GM19463 (cell line): ENCODE measurements at regions not wholly inside any gene's neighbourhood (a gene's known extent, or its start where the extent isn't known, plus 50 kb on each side); places are given as distances from the start of the nearest gene placed in this dataset.

Source experiments
- ATAC-seq: cut with Tn5 transposase; IDR thresholded peaks from one replicate; pipeline ENCODE4 v1.9.1; 2021; ENCODE audit warnings: mild to moderate bottlenecking, moderate library complexity; ENCODE audit not compliant: unreplicated experiment

DNA sequence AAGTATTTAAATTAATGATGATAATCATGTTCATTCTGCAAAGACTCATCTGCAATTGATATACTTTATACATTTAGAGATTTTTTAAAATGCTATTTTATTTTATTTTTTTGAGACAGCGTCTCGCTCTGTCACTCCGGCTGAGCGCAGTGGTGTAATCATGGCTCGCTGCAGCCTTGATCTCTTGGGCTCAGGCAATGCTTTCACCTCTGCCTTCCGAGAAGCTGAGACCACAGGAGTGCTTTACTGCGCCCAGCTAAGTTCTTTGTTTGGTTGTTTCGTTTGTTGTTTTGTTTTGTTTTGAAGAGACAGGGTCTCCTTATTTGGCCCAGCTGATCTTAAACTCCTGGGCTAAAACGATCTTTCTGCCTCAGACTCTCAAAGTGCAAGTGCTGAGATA, 1541.0 kb downstream of the PCDH7 start:
- no peak for ATAC-seq

DNA sequence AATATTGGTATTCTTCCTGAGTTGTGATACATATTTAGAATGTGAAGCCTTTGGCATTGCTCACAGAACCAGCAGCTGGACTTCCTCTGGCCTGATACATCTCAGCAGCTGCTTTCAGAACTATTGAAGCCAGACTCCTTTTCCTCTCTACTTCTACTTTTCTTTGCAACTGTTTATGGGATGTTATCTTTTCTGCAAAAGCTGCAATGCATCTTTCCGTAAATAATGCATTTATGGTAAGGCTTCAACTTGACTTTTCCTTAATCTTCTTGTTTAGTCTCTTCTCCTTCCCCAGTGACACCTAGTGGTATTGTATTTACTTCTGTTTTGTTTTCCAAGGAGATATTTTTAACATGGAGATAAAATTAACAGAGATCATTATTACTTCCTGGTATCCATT, 1548.7 kb downstream of the PCDH7 start:
- no peak for ATAC-seq

DNA sequence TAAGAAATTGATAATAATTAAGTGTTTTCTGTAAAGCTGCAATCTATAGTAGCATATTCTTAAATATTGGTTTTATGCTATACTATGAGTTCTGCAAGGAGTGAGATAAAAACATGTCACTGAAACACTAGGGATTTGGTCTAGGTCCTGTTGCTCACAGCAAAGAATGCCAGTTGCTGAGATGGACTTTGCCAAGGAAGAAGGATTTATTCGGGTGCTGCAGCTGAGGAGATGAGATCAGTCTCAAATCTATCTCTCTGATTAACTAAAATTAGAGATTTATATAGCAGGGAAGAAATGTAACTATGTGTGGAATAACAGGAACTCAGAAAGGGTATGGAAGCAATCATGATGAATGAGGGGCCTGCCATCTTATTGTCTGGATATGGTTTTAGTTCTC, 1569.9 kb downstream of the PCDH7 start:
- no peak for ATAC-seq

DNA sequence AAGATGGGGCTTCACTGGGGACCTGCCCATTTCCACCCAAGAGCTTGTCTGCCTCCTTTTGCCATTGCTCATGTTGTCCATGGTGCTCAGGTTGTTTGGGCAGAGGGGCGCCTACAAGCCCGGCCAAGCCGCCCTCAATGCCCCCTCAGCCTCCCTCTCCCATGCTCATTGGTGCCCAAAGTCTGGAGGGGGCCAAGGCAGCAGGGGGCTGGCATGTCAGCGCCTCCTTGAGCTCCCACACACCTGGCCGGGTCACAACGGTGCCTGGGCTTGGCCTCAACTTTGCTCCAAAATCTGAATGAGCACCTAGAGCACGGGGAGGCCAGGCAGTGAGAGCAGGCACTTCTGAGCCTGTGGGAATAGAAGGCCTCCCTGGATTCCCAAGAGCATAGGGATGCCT, 1598.8 kb downstream of the PCDH7 start:
- ATAC-seq, result no peak

GRCh38 chr4:32321421-32321820, 1601.3 kb downstream of the PCDH7 start:
- ATAC-seq, result no peak

DNA sequence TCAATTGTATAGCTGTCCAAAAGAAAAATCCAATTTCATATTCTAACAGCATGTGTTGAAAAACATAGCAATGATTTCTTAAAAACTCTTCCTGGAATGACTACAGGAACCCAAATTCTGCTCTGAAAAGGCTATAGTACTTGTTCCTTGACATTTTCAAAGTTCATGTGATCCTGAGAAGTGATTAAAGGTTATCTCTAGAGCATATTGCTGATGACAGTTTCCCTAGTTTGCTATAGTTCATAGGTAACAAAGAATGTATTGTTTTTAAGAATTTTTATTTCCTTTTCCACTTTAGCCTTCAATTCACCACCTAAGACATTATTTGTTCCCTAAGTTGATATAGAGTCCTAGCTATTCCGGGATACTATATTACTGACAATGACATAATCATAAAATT, 1614.6 kb downstream of the PCDH7 start:
- ATAC-seq, result no peak

GRCh38 chr4:32337403-32337802, 1617.2 kb downstream of the PCDH7 start:
- ATAC-seq, result no peak

GRCh38 chr4:32340591-32340990, 1620.4 kb downstream of the PCDH7 start:
- ATAC-seq, result no peak

DNA sequence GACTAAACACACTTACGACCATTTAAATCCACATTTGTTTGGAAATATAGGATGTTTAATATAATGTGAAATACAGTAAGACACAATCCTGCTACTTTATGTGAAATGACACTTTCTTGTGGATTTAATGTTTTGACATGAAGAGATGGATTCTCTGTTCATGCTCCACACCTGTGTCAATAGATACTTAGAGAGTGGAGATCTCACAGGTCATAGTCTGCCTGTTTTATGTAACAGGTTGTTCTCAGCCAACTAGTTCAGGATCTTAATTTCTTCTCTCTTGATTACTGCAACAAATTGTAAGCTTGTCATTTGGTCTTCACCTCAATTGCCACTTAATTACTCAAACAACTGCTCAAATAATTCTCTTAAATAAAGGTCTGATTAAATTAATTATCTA, 1621.2 kb downstream of the PCDH7 start:
- ATAC-seq, result no peak

DNA sequence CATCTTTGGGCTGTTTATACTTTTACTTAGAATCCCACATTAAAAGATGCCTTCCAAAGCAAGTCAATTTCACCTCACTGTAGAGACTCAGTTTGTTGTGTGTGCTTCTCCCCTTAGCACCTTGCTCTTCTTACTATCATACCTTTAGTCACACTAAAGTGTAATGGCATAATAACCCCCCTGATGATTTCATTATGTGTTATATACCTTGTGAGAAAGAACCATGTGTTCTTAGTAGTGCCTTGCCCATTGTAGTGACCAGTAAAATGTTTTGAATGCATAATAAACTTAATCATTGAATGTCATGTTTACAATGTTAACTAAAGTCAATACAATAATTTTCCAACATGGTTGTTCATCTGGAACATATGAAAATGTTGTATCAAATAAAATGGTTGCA, 1621.9 kb downstream of the PCDH7 start:
- ATAC-seq, result no peak

DNA sequence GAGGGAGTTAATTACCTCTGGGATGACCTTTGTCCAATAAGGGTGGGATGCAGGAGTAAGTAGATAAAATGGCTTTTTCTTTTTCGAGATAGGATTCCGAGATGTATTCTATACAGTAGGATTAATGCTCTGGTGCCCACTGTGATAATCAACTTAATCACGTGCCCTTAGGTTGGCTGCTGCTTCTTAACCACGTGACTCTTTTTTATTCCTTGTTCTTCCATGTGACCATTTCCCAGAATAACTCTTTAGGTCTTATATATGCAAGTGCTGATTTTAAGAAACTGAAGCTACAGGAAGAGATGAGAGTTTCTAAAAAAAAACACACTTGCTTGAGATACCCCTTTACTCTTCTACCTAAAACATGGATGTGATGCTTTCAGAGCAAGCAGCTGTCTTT, 1628.9 kb downstream of the PCDH7 start:
- ATAC-seq, result no peak

- no peak for ATAC-seq
These were observed 1654.0 kb downstream of the PCDH7 start for GRCh38 chr4:32374206-32374605.

DNA sequence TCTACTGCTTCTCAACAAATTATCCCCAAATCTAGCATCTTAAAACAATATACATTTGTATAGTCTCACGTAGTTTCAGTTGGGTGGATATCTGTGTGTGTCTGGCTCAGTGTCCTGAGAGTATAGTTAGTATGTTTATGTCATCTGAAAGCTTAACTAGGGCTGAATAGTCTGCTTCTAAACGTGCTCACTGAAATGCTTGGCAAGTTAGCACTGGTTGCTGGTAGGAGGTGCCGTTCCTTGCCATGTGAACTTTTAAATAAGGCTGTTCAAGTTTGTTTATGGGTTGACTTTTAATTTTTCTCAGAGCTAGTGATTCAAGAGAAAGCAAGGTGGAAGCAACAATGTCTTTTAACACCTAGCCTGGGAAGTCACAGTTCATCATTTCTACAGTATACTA, 1673.6 kb downstream of the PCDH7 start:
- ATAC-seq, result no peak

DNA sequence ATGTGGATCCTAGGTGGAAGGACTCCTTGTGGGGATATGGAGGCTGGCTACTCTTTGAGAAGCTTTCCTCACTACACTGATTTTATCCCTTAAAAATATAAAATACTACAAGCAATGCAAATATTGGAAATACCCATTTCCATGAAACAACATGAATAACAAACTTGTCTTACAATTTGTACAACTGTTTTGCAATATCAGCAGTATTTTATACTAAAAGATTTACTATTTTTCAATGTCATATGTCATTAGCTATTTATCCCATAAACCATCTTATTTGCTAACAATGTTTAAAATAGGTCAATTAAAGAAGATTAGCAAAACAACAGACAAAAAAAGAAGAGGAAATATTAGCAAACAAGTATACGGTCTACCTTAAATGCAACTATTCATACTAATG, 1674.1 kb downstream of the PCDH7 start:
- ATAC-seq, result no peak

DNA sequence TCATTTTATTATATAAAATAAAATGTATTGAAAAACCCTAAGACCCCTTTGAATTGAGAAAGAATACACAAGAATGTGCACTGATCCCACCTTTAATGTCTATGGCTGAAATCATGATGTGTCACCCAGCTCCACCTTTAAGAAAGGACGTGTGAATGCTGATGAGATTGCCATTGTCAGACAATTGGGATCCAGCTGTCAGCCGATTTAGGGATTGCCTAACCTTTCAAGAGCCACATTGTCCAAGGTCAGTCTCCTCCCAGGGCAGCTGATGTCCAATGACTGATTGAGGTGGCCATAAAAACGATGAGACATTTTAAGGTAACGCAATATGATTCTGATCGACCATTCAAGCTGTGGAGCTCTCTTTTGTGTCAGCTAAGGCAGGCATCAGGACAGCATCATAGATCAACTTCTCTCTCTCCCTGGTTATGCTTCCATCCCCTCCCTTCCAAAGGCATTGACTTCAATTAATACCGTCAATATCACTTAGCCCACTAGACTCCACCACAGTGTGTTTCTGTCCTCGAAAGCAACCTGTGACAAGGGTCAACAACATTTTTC, 1676.4 kb downstream of the PCDH7 start:
- ATAC-seq, result no peak

DNA sequence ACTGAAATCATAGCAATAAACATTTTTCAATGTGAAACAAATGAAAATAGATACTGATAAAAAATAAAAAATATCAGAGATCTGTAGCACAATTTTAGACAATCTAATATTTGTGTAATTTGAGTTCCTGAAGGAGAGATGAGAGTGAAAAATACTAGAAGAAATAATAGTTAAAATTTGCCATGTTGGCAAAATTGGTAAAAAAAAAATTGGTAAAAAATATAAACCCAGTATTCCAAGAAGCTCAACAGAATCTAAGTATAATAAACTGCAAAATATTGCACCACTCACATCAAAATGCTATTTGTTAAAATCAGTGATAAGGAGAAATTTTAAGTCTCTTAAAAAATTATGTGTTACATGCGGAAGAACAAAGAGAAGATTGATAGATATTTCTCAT, 1680.7 kb downstream of the PCDH7 start:
- ATAC-seq, result no peak

- ATAC-seq, result no peak
These were observed 1697.0 kb downstream of the PCDH7 start for GRCh38 chr4:32417113-32417704.

DNA sequence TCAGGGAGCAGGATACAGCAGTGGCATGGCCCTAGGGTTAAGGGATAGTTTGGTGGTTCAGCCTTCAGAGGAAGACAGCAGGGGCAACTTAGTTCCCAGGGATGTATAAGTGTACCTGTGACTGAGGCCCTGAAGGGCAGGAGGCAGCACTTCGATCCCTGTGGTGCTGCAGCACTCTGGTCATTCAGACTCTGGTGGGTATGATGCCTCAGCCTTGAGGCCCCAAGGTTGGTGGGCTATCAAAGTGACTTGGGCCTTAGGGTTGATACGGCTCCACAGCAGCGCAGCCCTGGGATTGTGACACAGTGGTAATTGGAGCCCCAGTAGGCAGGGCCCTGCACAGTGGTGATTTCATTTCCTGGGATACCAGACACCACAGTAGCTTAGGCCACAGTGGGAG, 1703.1 kb downstream of the PCDH7 start:
- no peak for ATAC-seq

- ATAC-seq, result no peak
These were observed 1705.1 kb downstream of the PCDH7 start for GRCh38 chr4:32425243-32425642.

DNA sequence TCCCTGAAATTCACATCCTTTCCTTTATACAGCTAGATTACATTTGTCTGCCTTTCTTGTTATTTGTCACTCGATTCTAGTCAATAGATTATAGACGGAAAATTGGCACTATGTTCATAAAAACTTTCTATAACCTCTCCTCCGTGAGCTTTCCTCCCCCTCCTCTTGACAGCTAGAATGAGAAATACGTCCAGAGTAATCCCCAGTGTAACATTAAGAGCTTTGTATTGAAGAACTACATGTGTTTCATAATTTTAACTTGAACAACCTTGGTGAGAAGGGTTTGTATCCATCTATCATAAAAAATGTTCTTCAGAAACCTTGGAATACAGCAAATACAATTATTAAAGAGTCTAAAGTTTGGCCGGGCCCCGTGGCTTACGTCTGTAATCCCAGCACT, 1707.4 kb downstream of the PCDH7 start:
- no peak for ATAC-seq

- ATAC-seq, result no peak
These were observed 1709.0 kb downstream of the PCDH7 start for GRCh38 chr4:32429151-32429550.

DNA sequence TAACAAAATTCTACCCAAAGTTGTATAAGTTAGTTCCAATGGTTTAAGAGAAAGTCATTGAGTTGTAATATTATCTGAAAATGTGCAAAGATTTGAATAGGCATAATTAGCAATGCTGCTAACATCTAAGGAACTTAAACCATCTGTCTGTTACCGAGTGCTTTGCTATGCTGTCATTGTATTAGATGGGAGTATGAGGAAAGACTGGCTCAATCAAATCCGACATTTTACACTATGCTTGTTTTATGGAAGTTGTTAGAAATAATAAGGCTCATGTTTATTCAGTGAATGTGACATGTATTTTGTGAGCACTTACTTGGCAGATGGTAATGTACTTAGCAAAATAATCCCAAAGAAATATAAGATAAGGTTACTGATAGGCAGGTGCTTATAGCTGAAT, 1715.1 kb downstream of the PCDH7 start:
- ATAC-seq, result no peak

DNA sequence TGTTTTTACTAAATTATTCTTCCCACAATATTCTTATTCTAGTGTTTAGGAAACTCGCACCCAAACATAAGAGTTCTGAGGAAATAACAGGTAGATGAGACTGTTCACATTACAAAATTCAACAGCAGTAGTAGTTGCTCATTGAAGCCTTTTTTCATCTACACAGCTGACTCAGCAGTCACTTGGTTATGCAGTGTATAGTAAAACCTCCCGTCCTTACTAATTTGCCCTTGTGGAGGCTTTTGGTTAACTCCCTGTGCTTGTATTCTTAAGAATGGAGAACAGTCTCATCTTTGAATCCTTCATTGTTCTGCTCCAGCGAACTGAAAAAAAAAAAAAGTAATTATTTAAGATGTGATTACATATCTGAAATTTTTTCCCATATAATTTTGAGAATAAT, 1716.6 kb downstream of the PCDH7 start:
- ATAC-seq, result no peak
